Renal cortex interstitium (tissue), 11 donors: ENCODE measurements at regions not wholly inside any gene's neighbourhood (a gene's known extent, or its start where the extent isn't known, plus 50 kb on each side); places are given as distances from the start of the nearest gene placed in this dataset.

Experiments used
- DNase-seq, 11 donors: peaks; one replicate each; pipeline ENCODE4 v3.0.0-alpha.2; 2013; ENCODE audit warnings: low read depth in 9 of 11, low spot score in 4 of 11; ENCODE audit errors: extremely low read depth in 1 of 11

DNA sequence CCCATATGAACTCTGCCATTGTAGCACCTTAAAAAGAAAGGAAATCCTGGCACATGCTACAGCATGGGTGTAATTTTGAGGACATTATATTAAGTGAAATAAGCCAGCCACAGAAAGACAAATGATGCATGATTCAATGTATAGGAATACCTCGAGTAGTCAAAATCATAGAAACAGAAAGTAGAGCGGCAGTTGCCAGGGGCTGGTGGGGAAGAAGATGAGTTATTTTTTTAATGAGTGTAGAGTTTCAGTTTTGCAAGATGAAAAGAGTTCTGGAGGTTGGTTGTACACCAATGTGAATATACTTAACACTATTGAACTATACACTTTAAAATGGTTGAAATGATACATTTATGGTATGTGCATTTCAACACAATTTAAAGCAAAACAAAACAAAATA lies 133.0 kb downstream of the ZDHHC21 start:
- no peak for DNase-seq

GRCh38 chr9:14554886-14555285 lies 138.3 kb downstream of the ZDHHC21 start:
- no peak for DNase-seq

- no peak for DNase-seq
Observed at GRCh38 chr9:14547245-14548060, 145.8 kb downstream of the ZDHHC21 start.

DNA sequence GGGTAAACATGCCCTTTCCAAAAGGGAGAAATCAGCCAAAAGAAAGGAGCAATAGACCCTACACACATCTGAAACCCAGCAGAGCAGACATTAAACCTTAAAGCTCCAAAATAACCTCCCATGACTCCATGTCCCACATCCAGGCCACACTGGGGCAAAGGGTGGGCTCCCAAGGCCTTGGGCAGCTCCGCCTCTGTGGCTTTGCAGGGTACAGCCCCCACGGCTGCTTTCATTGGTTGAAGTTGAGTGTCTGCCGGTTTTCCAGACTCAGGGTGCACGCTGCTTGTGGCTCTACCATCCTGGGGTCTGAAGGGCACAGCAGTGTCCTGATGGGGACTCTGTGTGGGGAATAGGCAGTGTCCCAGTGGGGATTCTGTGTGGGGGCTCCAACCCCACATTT lies 146.5 kb downstream of the ZDHHC21 start:
- DNase-seq: no peak

DNA sequence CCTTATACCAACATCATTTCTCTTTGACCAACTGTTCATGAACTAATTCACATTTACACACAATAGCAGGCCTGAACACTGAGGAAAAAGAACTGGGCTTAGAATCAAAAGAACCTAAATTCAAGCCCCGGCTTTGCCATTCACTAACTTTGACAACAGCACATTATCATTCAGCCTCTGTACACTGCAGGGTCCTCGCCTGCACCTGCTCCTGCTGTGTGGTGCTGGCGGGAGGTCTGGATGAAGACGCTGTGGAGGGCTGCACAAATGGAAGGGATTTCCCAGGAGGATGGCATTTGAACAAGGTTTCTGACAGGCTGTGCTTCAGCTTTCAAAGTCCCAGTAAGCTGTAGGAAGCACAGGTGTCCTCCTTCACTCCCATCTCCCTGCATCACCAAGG lies 151.2 kb downstream of the ZDHHC21 start:
- DNase-seq: no peak

GRCh38 chr9:14538526-14538925 lies 154.7 kb downstream of the ZDHHC21 start:
- no peak for DNase-seq

DNA sequence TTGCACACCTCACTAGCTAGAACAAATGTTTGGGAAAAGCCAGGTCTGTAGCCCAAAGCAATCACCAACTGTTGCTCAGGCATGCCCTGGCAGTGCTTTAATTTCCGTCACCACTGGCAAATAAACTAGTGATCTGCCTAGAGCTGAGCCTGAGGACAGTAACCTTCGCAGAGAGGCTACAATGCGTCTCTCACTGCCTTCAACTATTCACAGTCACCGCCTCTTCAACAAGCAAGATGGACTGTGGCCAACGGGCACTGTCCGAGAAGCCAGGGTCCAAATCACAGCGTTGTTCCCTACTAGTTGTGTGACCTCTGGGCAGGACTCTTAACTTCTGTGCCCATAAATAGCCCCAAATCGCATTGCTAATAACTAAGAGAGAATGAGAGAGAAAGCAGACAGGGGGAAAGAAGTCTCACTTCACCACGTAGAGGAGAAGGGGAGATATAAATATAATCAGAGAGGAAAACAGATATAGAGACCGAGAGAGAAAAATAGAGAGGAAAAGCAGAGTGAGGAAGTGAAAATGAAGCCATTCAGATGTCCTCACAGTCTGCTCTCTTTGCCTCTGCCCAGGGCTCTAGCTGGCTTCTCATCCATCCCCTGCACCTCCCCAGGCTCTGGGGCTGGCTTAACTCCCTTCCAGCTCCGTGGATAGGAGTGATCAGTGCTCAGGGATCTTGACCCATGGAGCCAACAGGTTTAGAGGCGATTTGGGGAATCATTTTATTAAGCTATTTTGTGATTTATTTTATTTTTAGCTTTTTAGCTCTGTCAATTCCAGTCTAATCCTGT lies 157.9 kb downstream of the ZDHHC21 start:
- DNase-seq: no peak

DNA sequence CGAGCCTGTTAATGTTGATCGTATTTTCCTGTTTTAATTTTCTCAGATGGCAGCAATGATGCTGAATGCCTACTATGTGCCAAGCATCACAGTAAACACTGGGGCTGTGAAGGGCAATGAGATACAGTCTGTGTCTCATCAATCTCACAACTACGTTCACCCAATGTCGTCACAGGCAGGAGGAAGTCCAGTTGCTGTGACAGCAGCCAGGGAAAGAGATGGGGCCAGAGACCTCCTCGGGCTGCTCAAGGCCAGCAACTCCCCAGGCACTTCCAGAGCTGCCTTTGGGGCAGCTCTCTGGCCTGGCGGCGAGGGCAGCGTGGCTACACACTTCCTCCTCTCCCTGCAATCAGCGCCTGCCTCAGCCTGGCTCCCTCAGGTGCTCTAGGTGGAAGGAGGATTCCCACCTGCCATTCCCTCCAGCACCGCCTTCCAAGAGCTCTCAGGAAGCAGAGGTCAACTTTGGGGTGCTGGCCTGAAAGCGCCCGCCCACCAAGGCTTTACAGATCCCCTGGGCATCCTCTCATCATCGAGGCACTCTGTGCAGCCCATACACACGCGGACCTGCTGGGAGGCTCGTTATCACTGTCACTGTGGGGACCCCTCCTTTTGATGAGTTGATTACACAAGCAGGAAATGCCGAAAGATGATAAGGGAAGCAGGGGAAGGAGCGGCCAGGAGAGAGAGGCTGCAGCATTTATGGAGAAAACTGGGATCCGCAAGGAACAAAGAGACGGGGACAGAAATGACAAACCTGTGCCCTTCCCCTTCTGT lies 159.2 kb downstream of the ZDHHC21 start:
- no peak for DNase-seq

DNA sequence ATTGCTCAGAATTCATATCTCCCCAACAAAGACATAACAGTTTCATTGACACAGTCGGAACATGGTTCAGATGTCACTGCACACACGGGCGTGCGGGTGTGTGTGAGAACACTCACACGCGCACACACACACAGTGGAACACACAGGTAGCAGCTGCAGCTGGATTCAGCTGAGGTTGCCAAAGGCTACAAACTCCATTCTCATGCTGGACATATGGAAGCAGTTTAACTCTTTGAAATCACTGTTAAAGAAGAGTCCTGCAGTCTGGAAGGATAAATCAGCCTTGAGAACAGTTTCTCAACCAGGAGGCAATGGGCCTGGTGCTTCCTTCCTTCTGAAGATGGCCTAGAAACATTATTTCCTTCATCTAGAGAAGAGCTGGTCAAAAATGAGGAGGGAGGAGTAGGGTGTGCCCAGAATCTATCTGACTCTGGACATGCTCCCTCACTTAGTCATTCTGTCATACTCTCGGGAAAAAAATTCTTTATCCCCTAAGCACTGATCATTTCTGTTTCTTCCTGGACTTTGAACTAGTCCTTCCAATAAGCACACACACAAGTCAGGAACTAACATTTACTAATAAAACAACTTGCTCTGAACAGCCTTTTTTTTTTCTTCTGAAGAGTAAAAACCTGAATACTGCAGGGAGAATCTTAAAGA lies 160.6 kb downstream of the ZDHHC21 start:
- no peak for DNase-seq

- no peak for DNase-seq
Observed at GRCh38 chr9:14531341-14532269, 161.6 kb downstream of the ZDHHC21 start.

- no peak for DNase-seq
Observed at GRCh38 chr9:14530841-14531240, 162.4 kb downstream of the ZDHHC21 start.

DNA sequence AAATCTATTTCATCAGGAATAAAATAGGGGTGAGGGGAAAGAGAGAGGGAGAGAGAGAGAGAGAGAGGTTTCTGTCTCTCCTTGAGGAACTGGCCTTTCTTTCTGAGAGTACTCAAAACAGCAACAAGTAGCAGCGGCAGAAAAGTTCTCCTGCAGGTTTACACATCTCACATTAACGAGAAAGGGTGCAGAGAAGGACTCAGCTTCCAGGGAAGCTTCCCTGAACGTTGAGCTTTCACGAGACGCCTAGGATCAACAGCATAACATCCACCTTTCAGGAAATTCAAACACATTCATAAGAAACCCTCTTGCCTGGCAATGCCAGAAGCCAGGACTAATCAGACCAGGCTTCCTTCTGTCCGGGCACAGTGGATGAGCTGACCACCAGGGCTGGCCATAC lies 162.9 kb downstream of the ZDHHC21 start:
- DNase-seq: no peak

- no peak for DNase-seq
Observed at GRCh38 chr9:14529629-14530028, 163.6 kb downstream of the ZDHHC21 start.

GRCh38 chr9:14529054-14529453 lies 164.2 kb downstream of the ZDHHC21 start:
- peak in 1 of 11 donors; percentile 11 for DNase-seq

DNA sequence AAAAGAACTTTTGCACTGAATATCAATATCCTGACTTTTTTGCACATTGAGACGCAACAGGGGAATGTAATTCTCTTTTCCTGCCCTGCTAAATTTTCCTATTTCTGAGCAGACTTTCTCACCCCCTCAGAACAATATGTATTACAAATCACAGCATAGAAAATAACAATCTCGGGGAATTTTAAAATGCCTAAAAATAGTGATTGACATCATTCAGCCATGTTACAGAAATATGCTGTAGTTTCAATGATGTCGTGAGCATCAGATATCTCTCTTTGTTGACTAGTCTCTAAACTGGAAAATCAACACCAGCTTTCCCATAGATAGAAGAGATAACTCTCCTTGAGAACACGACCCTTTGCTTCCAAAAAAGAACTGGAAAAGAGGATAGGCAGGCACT lies 166.7 kb downstream of the ZDHHC21 start:
- DNase-seq: no peak

- no peak for DNase-seq
Observed at GRCh38 chr9:14525856-14526255, 167.4 kb downstream of the ZDHHC21 start.

GRCh38 chr9:14524873-14525515 lies 168.2 kb downstream of the ZDHHC21 start:
- no peak for DNase-seq

DNA sequence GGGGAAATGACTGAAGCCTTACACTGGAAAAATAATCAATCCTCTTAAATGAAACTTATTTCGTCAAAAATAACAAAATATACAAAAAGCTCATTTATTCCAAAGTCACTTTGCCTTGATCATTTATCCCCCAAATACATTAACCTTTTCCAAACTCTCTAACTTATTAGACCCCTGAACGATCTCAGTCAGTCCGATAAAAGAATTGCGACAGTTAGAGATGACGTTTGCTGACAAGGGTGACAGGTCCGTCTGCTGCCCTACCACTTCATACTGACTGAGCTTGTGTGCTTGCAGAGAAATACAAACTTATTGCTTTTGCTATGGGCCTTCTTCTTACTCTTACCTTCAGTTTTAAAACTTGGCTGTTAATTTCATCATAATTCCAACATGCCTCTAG lies 169.7 kb downstream of the ZDHHC21 start:
- no peak for DNase-seq
